GM08714 (cell line): ENCODE measurements at regions not wholly inside any gene's neighbourhood (a gene's known extent, or its start where the extent isn't known, plus 50 kb on each side); places are given as distances from the start of the nearest gene placed in this dataset.
"Not testable (repeated sequence)": the region's sequence is repeated elsewhere in the genome, so short reads cannot be mapped to it uniquely, and the experiment has no call there.

Experiments
- H3K4me3 ChIP-seq: fragments of 200-500 bp; sonication (Bioruptor generic); 2 replicates; pipeline ENCODE4 v1.5.1; 2014; ENCODE audit warnings: mild to moderate bottlenecking, low read length, inconsistent platforms
- ZNF274 ChIP-seq: IDR thresholded peaks from 2 replicates; pipeline ENCODE4 v1.6.1; 2012; ENCODE audit warnings: mild to moderate bottlenecking, low read depth, low read length

GRCh38 chr5:19210886-19211285, 777.1 kb downstream of the CDH18 start:
- no peak for TF ChIP-seq ZNF274
- H3K4me3 ChIP-seq, result no peak overlapping the region

- TF ChIP-seq ZNF274, result no peak
- H3K4me3 ChIP-seq, result no peak overlapping the region
Observed at GRCh38 chr5:19229179-19229835, 758.7 kb downstream of the CDH18 start.

GRCh38 chr5:19233573-19233972, 754.4 kb downstream of the CDH18 start:
- no peak for TF ChIP-seq ZNF274
- no peak overlapping the region for H3K4me3 ChIP-seq

GRCh38 chr5:19235101-19235584, 752.9 kb downstream of the CDH18 start:
- no peak overlapping the region for H3K4me3 ChIP-seq
- no peak for TF ChIP-seq ZNF274

GRCh38 chr5:19240170-19240569, 747.8 kb downstream of the CDH18 start:
- no peak overlapping the region for H3K4me3 ChIP-seq
- no peak for TF ChIP-seq ZNF274

GRCh38 chr5:19241690-19242089, 746.3 kb downstream of the CDH18 start:
- TF ChIP-seq ZNF274, result no peak
- no peak overlapping the region for H3K4me3 ChIP-seq

GRCh38 chr5:19246191-19246590, 741.8 kb downstream of the CDH18 start:
- not testable (repeated sequence) for H3K4me3 ChIP-seq

GRCh38 chr5:19247302-19247701, 740.7 kb downstream of the CDH18 start:
- no peak for TF ChIP-seq ZNF274
- H3K4me3 ChIP-seq, result no peak overlapping the region

- TF ChIP-seq ZNF274, result no peak
- H3K4me3 ChIP-seq, result no peak overlapping the region
Observed at GRCh38 chr5:19256036-19256435, 732.0 kb downstream of the CDH18 start.

- H3K4me3 ChIP-seq, result no peak overlapping the region
- no peak for TF ChIP-seq ZNF274
Observed at GRCh38 chr5:19258686-19259085, 729.3 kb downstream of the CDH18 start.

GRCh38 chr5:19261879-19262278, 726.1 kb downstream of the CDH18 start:
- no peak for TF ChIP-seq ZNF274
- no peak overlapping the region for H3K4me3 ChIP-seq

GRCh38 chr5:19264821-19265220, 723.2 kb downstream of the CDH18 start:
- H3K4me3 ChIP-seq, result no peak overlapping the region
- no peak for TF ChIP-seq ZNF274

- TF ChIP-seq ZNF274, result no peak
- H3K4me3 ChIP-seq, result no peak overlapping the region
Observed at GRCh38 chr5:19266791-19267190, 721.2 kb downstream of the CDH18 start.

- TF ChIP-seq ZNF274, result no peak
- H3K4me3 ChIP-seq, result no peak overlapping the region
Observed at GRCh38 chr5:19270153-19270552, 717.8 kb downstream of the CDH18 start.

GRCh38 chr5:19274578-19274977, 713.4 kb downstream of the CDH18 start:
- no peak overlapping the region for H3K4me3 ChIP-seq
- no peak for TF ChIP-seq ZNF274

- no peak overlapping the region for H3K4me3 ChIP-seq
- TF ChIP-seq ZNF274, result no peak
Observed at GRCh38 chr5:19285286-19285685, 702.7 kb downstream of the CDH18 start.

- H3K4me3 ChIP-seq, result not testable (repeated sequence)
Observed at GRCh38 chr5:19287548-19288277, 700.3 kb downstream of the CDH18 start.

GRCh38 chr5:19288311-19288710, 699.7 kb downstream of the CDH18 start:
- H3K4me3 ChIP-seq, result not testable (repeated sequence)
